DOHH2 (cell line): ENCODE measurements at regions not wholly inside any gene's neighbourhood (a gene's known extent, or its start where the extent isn't known, plus 50 kb on each side); places are given as distances from the start of the nearest gene placed in this dataset.

Experiments
- EZH2phosphoT487 ChIP-seq: fragments of 200-600 bp; sonication (generic); IDR thresholded peaks from 2 replicates; pipeline ENCODE4 v1.6.1; 2017; ENCODE audit warnings: borderline replicate concordance, mild to moderate bottlenecking, antibody characterized with exemption, low read length, moderate library complexity, mixed read lengths
- TF ChIP-seq, protein P1 (sequence below): fragments of 200-600 bp; sonication (generic); IDR thresholded peaks from one replicate; pipeline ENCODE4 v1.5.1; 2014; ENCODE audit warnings: antibody characterized with exemption, mild to moderate bottlenecking, low read depth, low read length; ENCODE audit not compliant: poor library complexity, severe bottlenecking

DNA sequence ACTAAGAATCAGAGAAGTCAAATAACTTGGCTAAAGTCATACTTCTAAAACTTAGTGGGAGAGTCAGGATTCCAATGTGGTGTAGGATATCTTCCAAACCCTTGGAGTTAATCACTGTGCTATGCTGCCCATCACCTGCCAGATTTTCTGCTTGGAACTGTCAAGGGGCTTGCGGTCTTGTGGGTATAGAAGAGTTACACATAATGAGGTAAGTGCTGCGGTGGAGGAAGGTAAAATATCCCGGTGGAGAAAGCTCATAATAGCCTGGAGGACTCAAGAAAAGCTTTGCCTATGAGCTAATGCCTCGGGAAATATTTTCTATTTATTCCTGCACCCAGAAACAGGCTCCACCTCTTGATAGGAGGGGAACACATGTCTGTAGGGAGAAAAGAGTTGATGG lies 195.6 kb downstream of the UTP18 start:
- TF ChIP-seq, protein P1, sequence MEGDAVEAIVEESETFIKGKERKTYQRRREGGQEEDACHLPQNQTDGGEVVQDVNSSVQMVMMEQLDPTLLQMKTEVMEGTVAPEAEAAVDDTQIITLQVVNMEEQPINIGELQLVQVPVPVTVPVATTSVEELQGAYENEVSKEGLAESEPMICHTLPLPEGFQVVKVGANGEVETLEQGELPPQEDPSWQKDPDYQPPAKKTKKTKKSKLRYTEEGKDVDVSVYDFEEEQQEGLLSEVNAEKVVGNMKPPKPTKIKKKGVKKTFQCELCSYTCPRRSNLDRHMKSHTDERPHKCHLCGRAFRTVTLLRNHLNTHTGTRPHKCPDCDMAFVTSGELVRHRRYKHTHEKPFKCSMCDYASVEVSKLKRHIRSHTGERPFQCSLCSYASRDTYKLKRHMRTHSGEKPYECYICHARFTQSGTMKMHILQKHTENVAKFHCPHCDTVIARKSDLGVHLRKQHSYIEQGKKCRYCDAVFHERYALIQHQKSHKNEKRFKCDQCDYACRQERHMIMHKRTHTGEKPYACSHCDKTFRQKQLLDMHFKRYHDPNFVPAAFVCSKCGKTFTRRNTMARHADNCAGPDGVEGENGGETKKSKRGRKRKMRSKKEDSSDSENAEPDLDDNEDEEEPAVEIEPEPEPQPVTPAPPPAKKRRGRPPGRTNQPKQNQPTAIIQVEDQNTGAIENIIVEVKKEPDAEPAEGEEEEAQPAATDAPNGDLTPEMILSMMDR, result no peak
- TF ChIP-seq EZH2phosphoT487, result no peak
